Lung (tissue), 11 donors: ENCODE measurements at regions not wholly inside any gene's neighbourhood (a gene's known extent, or its start where the extent isn't known, plus 50 kb on each side); places are given as distances from the start of the nearest gene placed in this dataset.
A peak's percentile ranks its signal among the peaks of the same experiment; 100 is the strongest.

Experiments
- ATAC-seq: fragments of 200-7000 bp; cut with Tn5 transposase; one replicate; pipeline ENCODE4 v1.9.1; 2020; ENCODE audit warnings: moderate number of reproducible peaks; ENCODE audit not compliant: insufficient read depth, low FRiP score
- DNase-seq, 3 donors: peaks; one replicate each; pipeline ENCODE4 v3.0.0-alpha.2; 2013 to 2017
- H3K27ac ChIP-seq, 2 donors: one replicate each; pipeline ENCODE4 v1.5.1; 2013; ENCODE audit warnings: mild to moderate bottlenecking in 2 of 2, moderate library complexity in 2 of 2, control low read depth in 1 of 2, inconsistent platforms in 1 of 2, low read depth in 1 of 2, low read length in 1 of 2
- H3K27me3 ChIP-seq, 3 donors: one replicate each; pipeline ENCODE4 v1.5.1; 2013; ENCODE audit warnings: low read length in 2 of 3; ENCODE audit not compliant: control insufficient read depth in 3 of 3, insufficient read depth in 3 of 3
- H3K36me3 ChIP-seq, 4 donors: one replicate each; pipeline ENCODE4 v1.5.1; 2013; ENCODE audit warnings: low read length in 4 of 4, mild to moderate bottlenecking in 1 of 4, moderate library complexity in 1 of 4; ENCODE audit not compliant: control insufficient read depth in 4 of 4, insufficient read depth in 4 of 4
- H3K4me1 ChIP-seq, 5 donors: one replicate each; pipeline ENCODE4 v1.5.1; 2013; ENCODE audit warnings: low read length in 5 of 5, mild to moderate bottlenecking in 2 of 5, moderate library complexity in 1 of 5; ENCODE audit not compliant: control insufficient read depth in 5 of 5, insufficient read depth in 5 of 5
- H3K4me3 ChIP-seq: one replicate; pipeline ENCODE4 v1.5.1; 2013; ENCODE audit warnings: mild to moderate bottlenecking, control low read depth, moderate library complexity
- H3K9ac ChIP-seq, 2 donors: one replicate each; pipeline ENCODE4 v1.5.1; 2013; ENCODE audit warnings: low read length in 2 of 2, control low read depth in 1 of 2; ENCODE audit not compliant: insufficient read depth in 1 of 2
- H3K9me3 ChIP-seq, 4 donors: one replicate each; pipeline ENCODE4 v1.5.1; 2013; ENCODE audit warnings: low read length in 3 of 4, mild to moderate bottlenecking in 1 of 4, moderate library complexity in 1 of 4; ENCODE audit not compliant: control insufficient read depth in 4 of 4, insufficient read depth in 3 of 4
- WGBS, 2 donors: extraction: QIAGEN DNeasy Blood & Tissue Kit; methylation state at CpG; one replicate each; pipeline ENCODE4 v1.1.7; 2013; 5-methylcytosine and 5-hydroxymethylcytosine counted together
- TF ChIP-seq, protein P1 (sequence below): IDR thresholded peaks from 2 replicates; pipeline ENCODE4 v1.5.1; 2012; ENCODE audit warnings: mild to moderate bottlenecking; ENCODE audit errors: control extremely low read depth, extremely low read depth
- donor health status: control.
- donor health status: control.
- donor health status: Bipolar disorder and iron deficiency.
- donor health status: healthy.
- donor health status: DM: yes; HTN: yes; CAD: no.

DNA sequence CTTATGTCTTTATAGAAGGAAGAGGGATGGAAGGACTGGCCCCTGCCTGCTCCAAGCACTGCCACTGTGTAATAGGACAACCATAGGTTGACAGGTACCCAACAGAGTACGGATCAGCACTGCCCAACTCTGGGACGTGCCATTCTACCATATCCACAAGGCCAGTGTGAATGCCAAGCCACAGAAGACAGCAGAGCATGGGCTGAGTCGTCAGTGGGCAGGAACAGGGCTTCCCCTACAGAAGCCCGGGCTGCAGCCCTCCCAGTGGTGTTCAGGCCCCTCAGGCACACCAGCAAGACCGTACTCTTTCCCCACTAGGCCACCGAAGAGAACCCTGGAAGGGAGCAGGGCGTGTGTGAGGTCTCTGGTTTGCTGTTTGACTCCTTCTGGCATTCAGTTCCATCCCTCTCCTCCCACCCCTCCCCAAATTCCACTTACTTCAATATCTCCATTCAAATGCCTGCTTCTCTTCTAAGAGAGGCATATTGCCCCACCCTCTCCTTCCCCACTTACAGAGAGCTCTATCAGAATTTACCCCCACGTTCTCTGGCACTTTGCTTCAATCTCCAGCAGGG lies 209.4 kb downstream of the FOXO1 start:
- ATAC-seq: no peak
- Histone ChIP-seq H3K4me1 (peaks cover 0 to 5% (median 0%) of the 10 kb centered on the region in 5 donors), H3K9me3 (peaks cover 0 to 2% (median 0%) of the 10 kb centered on the region in 4 donors), H3K36me3 (no peaks in the 10 kb centered on the region), H3K9ac (no peak overlapping the region), H3K4me3 (no peak overlapping the region), H3K27ac (no peak overlapping the region), H3K27me3 (no peaks in the 10 kb centered on the region)
- no peak for DNase-seq
- TF ChIP-seq, protein P1, sequence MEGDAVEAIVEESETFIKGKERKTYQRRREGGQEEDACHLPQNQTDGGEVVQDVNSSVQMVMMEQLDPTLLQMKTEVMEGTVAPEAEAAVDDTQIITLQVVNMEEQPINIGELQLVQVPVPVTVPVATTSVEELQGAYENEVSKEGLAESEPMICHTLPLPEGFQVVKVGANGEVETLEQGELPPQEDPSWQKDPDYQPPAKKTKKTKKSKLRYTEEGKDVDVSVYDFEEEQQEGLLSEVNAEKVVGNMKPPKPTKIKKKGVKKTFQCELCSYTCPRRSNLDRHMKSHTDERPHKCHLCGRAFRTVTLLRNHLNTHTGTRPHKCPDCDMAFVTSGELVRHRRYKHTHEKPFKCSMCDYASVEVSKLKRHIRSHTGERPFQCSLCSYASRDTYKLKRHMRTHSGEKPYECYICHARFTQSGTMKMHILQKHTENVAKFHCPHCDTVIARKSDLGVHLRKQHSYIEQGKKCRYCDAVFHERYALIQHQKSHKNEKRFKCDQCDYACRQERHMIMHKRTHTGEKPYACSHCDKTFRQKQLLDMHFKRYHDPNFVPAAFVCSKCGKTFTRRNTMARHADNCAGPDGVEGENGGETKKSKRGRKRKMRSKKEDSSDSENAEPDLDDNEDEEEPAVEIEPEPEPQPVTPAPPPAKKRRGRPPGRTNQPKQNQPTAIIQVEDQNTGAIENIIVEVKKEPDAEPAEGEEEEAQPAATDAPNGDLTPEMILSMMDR: no peak
- WGBS, 2 donors: 75 to 84% methylated on average over 8 of the region's 8 CpGs

DNA sequence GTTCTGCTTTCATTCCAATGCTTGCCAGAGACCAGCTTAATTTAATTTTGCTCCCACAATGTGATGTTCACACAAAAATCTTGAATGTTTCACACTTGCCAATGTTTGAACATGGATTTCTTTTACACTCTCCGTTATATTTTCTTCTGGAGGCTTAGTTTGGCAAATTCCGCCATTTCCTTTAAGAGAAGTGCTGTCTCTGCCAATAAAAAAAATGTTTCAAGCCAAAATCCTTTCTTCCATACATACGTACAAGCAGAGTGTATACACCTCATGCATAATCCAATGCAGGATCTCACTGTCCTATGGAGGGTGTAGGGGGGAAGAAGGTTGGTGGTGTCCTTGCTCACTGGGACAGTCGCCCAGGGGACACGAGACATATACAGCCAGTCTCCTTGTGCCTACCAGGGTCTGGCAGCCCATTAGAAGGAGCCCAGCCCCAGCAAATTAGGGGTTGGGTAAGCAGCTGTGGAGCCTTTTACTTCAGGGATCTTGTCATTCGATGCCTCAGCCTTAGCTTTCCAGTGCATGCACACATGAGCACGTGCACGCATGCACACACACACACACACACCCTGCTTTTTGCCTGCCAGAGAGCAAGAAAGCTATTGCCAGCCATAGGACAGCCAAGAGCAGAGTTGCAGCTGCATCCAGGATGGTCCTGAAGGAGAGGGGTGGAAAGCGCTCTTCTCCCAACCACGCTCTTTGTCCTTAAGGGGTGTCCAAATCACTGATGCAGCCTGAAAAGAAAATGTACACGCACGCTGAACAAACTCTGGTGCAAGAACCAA lies 208.3 kb downstream of the FOXO1 start:
- no peak overlapping the region for H3K27ac ChIP-seq
- H3K9me3 ChIP-seq: peaks cover 0 to 2% (median 0%) of the 10 kb centered on the region in 4 donors
- no peaks in the 10 kb centered on the region for H3K27me3 ChIP-seq
- WGBS, 2 donors: 92 to 94% methylated on average over 12 of the region's 12 CpGs
- no peak overlapping the region for H3K9ac ChIP-seq
- H3K4me1 ChIP-seq: peaks cover 0 to 3% (median 0%) of the 10 kb centered on the region in 5 donors
- no peak overlapping the region for H3K4me3 ChIP-seq
- no peak for ATAC-seq
- no peaks in the 10 kb centered on the region for H3K36me3 ChIP-seq
- TF ChIP-seq, protein P1: no peak
- DNase-seq: peak in 1 of 3 donors; percentile 39

DNA sequence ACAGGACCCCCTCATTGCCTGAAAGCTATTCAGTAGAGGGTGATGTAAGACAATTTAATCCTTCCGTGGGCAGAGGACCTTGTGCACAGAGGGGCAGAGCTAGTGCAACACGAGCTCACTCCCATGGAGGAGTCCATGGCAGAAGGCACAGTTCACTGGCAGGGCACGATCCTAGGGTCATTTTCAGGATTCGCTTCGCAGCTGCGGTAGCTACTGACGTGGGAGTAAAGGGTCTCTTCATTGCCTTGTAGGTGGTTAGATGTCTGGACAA lies 207.8 kb downstream of the FOXO1 start:
- TF ChIP-seq, protein P1: no peak
- H3K4me3 ChIP-seq: no peak overlapping the region
- no peaks in the 10 kb centered on the region for H3K27me3 ChIP-seq
- WGBS, 2 donors: 90 to 95% methylated on average over 7 of the region's 7 CpGs
- H3K4me1 ChIP-seq: peaks cover 0 to 1% (median 0%) of the 10 kb centered on the region in 5 donors
- H3K27ac ChIP-seq: no peak overlapping the region
- ATAC-seq: no peak
- no peak for DNase-seq
- H3K9ac ChIP-seq: no peak overlapping the region
- H3K36me3 ChIP-seq: no peaks in the 10 kb centered on the region
- H3K9me3 ChIP-seq: peaks cover 0 to 2% (median 0%) of the 10 kb centered on the region in 4 donors
